PC-3 (cell line): ENCODE measurements at regions not wholly inside any gene's neighbourhood (a gene's known extent, or its start where the extent isn't known, plus 50 kb on each side); places are given as distances from the start of the nearest gene placed in this dataset.

ENCODE experiments used
- ATAC-seq: fragments of 200-7000 bp; cut with Tn5 transposase; 2 replicates; pipeline ENCODE4 v1.9.1; 2020; ENCODE audit warnings: mild to moderate bottlenecking, moderate library complexity
- BruUV-seq: library from RNA; stranded (reverse); fragments of 400-500 nt; replicated peaks from 2 replicates; lab custom pipeline; 2021; lab: Mats Ljungman, UMichigan
- CTCF ChIA-PET: fragments of 300-600 bp; sonication (Branson Sonifier 250); formaldehyde crosslinking; loops from one replicate; lab custom pipeline; 2022; ENCODE audit warnings: antibody characterized with exemption; lab: Charles Lee
- POLR2A ChIA-PET: fragments of 300-600 bp; sonication (Branson Sonifier 250); formaldehyde crosslinking; loops from one replicate; lab custom pipeline; 2022; ENCODE audit warnings: antibody characterized with exemption; ENCODE audit not compliant: unreplicated experiment; lab: Charles Lee
- DNase-seq: peaks from one replicate; pipeline ENCODE4 v3.0.0-alpha.2; 2015
- H2AFZ ChIP-seq: fragments of 300-600 bp; sonication (generic); 2 replicates; pipeline ENCODE4 v1.6.0; 2016; ENCODE audit warnings: antibody characterized with exemption, low read length
- H3F3A ChIP-seq: fragments of 300-600 bp; sonication (generic); one replicate; pipeline ENCODE4 v1.6.0; 2017; ENCODE audit warnings: antibody characterized with exemption, low read length, control low read depth, mild to moderate bottlenecking; ENCODE audit not compliant: unreplicated experiment
- H3K27ac ChIP-seq: fragments of 300-600 bp; sonication (generic); 2 replicates; pipeline ENCODE4 v1.5.1; 2016; ENCODE audit warnings: mild to moderate bottlenecking, low read length
- H3K27me3 ChIP-seq: fragments of 300-600 bp; sonication (generic); 2 replicates; pipeline ENCODE4 v1.6.1; 2016; ENCODE audit warnings: low read length, mixed read lengths
- H3K36me3 ChIP-seq: fragments of 300-600 bp; sonication (generic); 2 replicates; pipeline ENCODE4 v1.6.1; 2016; ENCODE audit warnings: low read depth, mixed run types, low read length, mixed read lengths
- H3K4me1 ChIP-seq: fragments of 300-600 bp; sonication (generic); 2 replicates; pipeline ENCODE4 v1.5.1; 2016; ENCODE audit warnings: low read length; ENCODE audit not compliant: insufficient read depth
- H3K4me2 ChIP-seq: fragments of 300-600 bp; sonication (generic); 2 replicates; pipeline ENCODE4 v1.6.0; 2016; ENCODE audit warnings: low read length
- H3K4me3 ChIP-seq: fragments of 300-600 bp; sonication (generic); 2 replicates; pipeline ENCODE4 v1.5.1; 2016; ENCODE audit warnings: mild to moderate bottlenecking, low read length, mixed read lengths
- H3K79me2 ChIP-seq: fragments of 300-600 bp; sonication (generic); 2 replicates; pipeline ENCODE4 v1.6.1; 2017; ENCODE audit warnings: low read length, mixed read lengths
- H3K9ac ChIP-seq: fragments of 300-600 bp; sonication (generic); 2 replicates; pipeline ENCODE4 v1.6.0; 2016; ENCODE audit warnings: mild to moderate bottlenecking, low read length
- H3K9me2 ChIP-seq: fragments of 300-600 bp; sonication (generic); replicated peaks from 2 replicates; pipeline ENCODE4 v1.6.1; 2016; ENCODE audit warnings: mixed run types, low read length, mixed read lengths
- H3K9me3 ChIP-seq: fragments of 300-600 bp; sonication (generic); 2 replicates; pipeline ENCODE4 v1.6.1; 2016; ENCODE audit warnings: low read length, mixed read lengths
- H4K20me1 ChIP-seq: fragments of 300-600 bp; sonication (generic); 2 replicates; pipeline ENCODE4 v1.6.1; 2016; ENCODE audit warnings: low read length, mixed read lengths
- EZH2 ChIP-seq: fragments of 300-600 bp; sonication (generic); IDR thresholded peaks from one replicate; pipeline ENCODE4 v1.6.1; 2017; ENCODE audit warnings: antibody characterized with exemption, mild to moderate bottlenecking, low read length; ENCODE audit not compliant: unreplicated experiment
- EZH2phosphoT487 ChIP-seq: fragments of 300-600 bp; sonication (generic); IDR thresholded peaks from 2 replicates; pipeline ENCODE4 v1.6.1; 2018; ENCODE audit warnings: mild to moderate bottlenecking, antibody characterized with exemption, low read length, borderline replicate concordance
- intact Hi-C: fragments of 100-400 bp; cut with micrococcal nuclease; formaldehyde crosslinking; loops from 2 replicates; pipeline ENCODE4 v1.9.0; 2023
- TF ChIP-seq, protein P1 (sequence below): fragments of 300-600 bp; sonication (generic); conservative IDR thresholded peaks from 2 replicates; pipeline ENCODE4 v1.5.1; 2017; ENCODE audit warnings: antibody characterized with exemption, low read depth, mild to moderate bottlenecking, low read length

DNA sequence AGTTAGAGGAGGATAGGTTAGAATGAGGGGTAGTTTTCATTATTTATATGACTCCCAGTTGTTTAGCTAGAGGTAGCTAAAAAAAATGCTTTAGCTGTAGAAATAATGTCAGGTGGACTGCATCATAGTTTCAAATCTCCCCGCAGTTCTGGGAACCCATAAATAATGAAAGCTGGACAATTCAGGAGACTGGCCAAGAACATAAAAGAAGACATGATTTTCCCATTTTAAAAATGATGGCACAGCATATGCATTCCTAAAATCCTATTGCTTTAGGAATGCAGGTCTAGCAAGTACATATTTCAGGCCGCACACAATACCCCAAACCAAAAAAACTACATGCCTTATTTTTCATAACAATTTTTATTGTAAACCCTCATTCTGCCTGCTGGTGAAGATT lies 143.3 kb downstream of the CTH start:
- peaks cover 71% of the 10 kb centered on the region for H3K27me3 ChIP-seq
- POLR2A ChIA-PET: no interaction called here
- no TSS peak for BruUV-seq

GRCh38 chr1:70556541-70556940 lies 145.5 kb downstream of the CTH start:
- no peak overlapping the region for H3K4me3 ChIP-seq
- H3K9me2 ChIP-seq: no peaks in the 10 kb centered on the region
- CTCF ChIA-PET: no interaction called here
- no peaks in the 10 kb centered on the region for H3K79me2 ChIP-seq
- H3K9ac ChIP-seq: no peak overlapping the region
- ATAC-seq (no peak), DNase-seq (no peak)
- peaks cover 63% of the 10 kb centered on the region for H3K27me3 ChIP-seq
- H3K4me1 ChIP-seq: no peaks in the 10 kb centered on the region
- no peak overlapping the region for H3K4me2 ChIP-seq
- H3K9me3 ChIP-seq: no peaks in the 10 kb centered on the region
- no TSS peak for BruUV-seq
- H4K20me1 ChIP-seq: no peaks in the 10 kb centered on the region
- intact Hi-C loops: no loop called here
- POLR2A ChIA-PET: no interaction called here
- no peak for TF ChIP-seq EZH2phosphoT487
- TF ChIP-seq, protein P1, sequence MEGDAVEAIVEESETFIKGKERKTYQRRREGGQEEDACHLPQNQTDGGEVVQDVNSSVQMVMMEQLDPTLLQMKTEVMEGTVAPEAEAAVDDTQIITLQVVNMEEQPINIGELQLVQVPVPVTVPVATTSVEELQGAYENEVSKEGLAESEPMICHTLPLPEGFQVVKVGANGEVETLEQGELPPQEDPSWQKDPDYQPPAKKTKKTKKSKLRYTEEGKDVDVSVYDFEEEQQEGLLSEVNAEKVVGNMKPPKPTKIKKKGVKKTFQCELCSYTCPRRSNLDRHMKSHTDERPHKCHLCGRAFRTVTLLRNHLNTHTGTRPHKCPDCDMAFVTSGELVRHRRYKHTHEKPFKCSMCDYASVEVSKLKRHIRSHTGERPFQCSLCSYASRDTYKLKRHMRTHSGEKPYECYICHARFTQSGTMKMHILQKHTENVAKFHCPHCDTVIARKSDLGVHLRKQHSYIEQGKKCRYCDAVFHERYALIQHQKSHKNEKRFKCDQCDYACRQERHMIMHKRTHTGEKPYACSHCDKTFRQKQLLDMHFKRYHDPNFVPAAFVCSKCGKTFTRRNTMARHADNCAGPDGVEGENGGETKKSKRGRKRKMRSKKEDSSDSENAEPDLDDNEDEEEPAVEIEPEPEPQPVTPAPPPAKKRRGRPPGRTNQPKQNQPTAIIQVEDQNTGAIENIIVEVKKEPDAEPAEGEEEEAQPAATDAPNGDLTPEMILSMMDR: no peak
- TF ChIP-seq EZH2: no peak
- no peaks in the 10 kb centered on the region for H3K36me3 ChIP-seq
- no peak overlapping the region for H2AFZ ChIP-seq
- no peaks in the 10 kb centered on the region for H3F3A ChIP-seq
- H3K27ac ChIP-seq: no peak overlapping the region

More for the DNA sequence above, 143.3 kb downstream of the CTH start:
- no peaks in the 10 kb centered on the region for H3K36me3 ChIP-seq
- no peak overlapping the region for H3K4me2 ChIP-seq
- no peaks in the 10 kb centered on the region for H3K79me2 ChIP-seq
- no peaks in the 10 kb centered on the region for H3F3A ChIP-seq
- H3K9me3 ChIP-seq: no peaks in the 10 kb centered on the region
- no peak overlapping the region for H3K4me3 ChIP-seq
- CTCF ChIA-PET: no interaction called here
- no peaks in the 10 kb centered on the region for H4K20me1 ChIP-seq
- H3K9me2 ChIP-seq: no peaks in the 10 kb centered on the region
- no peaks in the 10 kb centered on the region for H3K4me1 ChIP-seq
- TF ChIP-seq EZH2: no peak
- TF ChIP-seq, protein P1: no peak
- TF ChIP-seq EZH2phosphoT487: no peak
- ATAC-seq (no peak), DNase-seq (no peak)
- no peak overlapping the region for H3K9ac ChIP-seq
- intact Hi-C loops: no loop called here
- H3K27ac ChIP-seq: no peak overlapping the region
- no peak overlapping the region for H2AFZ ChIP-seq

- H4K20me1 ChIP-seq: no peaks in the 10 kb centered on the region
- no peaks in the 10 kb centered on the region for H3F3A ChIP-seq
- H2AFZ ChIP-seq: no peak overlapping the region
- no peak overlapping the region for H3K27ac ChIP-seq
- no peaks in the 10 kb centered on the region for H3K79me2 ChIP-seq
- H3K4me3 ChIP-seq: no peak overlapping the region
- intact Hi-C loops: no loop called here
- no peak overlapping the region for H3K4me2 ChIP-seq
- no peaks in the 10 kb centered on the region for H3K9me3 ChIP-seq
- TF ChIP-seq EZH2phosphoT487: no peak
- no peak for TF ChIP-seq EZH2
- TF ChIP-seq, protein P1: no peak
- no peaks in the 10 kb centered on the region for H3K4me1 ChIP-seq
- peaks cover 43% of the 10 kb centered on the region for H3K27me3 ChIP-seq
- H3K9me2 ChIP-seq: no peaks in the 10 kb centered on the region
- ATAC-seq (no peak), DNase-seq (no peak)
- no TSS peak for BruUV-seq
- H3K36me3 ChIP-seq: no peaks in the 10 kb centered on the region
- ChIA-PET POLR2A (no interaction called here), CTCF (no interaction called here)
- H3K9ac ChIP-seq: no peak overlapping the region
These were observed 156.1 kb downstream of the CTH start for GRCh38 chr1:70567167-70567566.
